SK-N-SH (cell line): ENCODE measurements at regions not wholly inside any gene's neighbourhood (a gene's known extent, or its start where the extent isn't known, plus 50 kb on each side); places are given as distances from the start of the nearest gene placed in this dataset.

Experiments
- CTCF ChIA-PET: fragments of 300-600, 350-600 bp; formaldehyde crosslinking; extraction: SDS; loops from one replicate; lab custom pipeline; 2021; lab: Yijun Ruan, JAX
- POLR2A ChIA-PET: fragments of 350-600 bp; sonication (Branson Sonifier 250); formaldehyde crosslinking; extraction: SDS; loops from one replicate; lab custom pipeline; 2020; ENCODE audit warnings: antibody characterized with exemption, inconsistent platforms; lab: Yijun Ruan, JAX
- DNase-seq: peaks from one replicate; pipeline ENCODE4 v3.0.0; 2012
- H2AFZ ChIP-seq: fragments of 200-600 bp; sonication (generic); 2 replicates; pipeline ENCODE4 v1.8.1; 2016; ENCODE audit warnings: antibody characterized with exemption, mild to moderate bottlenecking, low read depth
- H3F3A ChIP-seq: fragments of 200-600 bp; sonication (generic); replicated peaks from 2 replicates; pipeline ENCODE3; 2016; ENCODE audit warnings: antibody characterized with exemption, mild to moderate bottlenecking; ENCODE audit not compliant: insufficient read depth
- H3K27ac ChIP-seq, 2 experiments: fragments of 200-500 bp in 1 of 2; fragments of 200-600 bp in 1 of 2; sonication (Bioruptor generic) in 1 of 2; sonication (generic), shearing (Covaris generic) in 1 of 2; 2 replicates each; pipeline versions ENCODE4 v1.5.1 to v1.6.1; 2014 to 2016; ENCODE audit warnings: low read depth in 2 of 2, inconsistent platforms in 1 of 2, low read length in 1 of 2, mild to moderate bottlenecking in 1 of 2, mixed read lengths in 1 of 2
- H3K27me3 ChIP-seq: fragments of 200-600 bp; sonication (generic), shearing (Covaris generic); 2 replicates; pipeline ENCODE4 v1.6.1; 2016; ENCODE audit warnings: mixed run types; ENCODE audit not compliant: insufficient read depth
- H3K36me3 ChIP-seq, 2 experiments: fragments of 200-500 bp in 1 of 2; fragments of 200-600 bp in 1 of 2; sonication (Bioruptor generic) in 1 of 2; sonication (generic) in 1 of 2; replicated peaks in 1 of 2; 2 replicates each; pipeline versions ENCODE3 to v1.5.1; 2014 to 2016; ENCODE audit warnings: low read length in 1 of 2, mild to moderate bottlenecking in 1 of 2; ENCODE audit not compliant: insufficient read depth in 2 of 2, control insufficient read depth in 1 of 2
- H3K4me1 ChIP-seq, 2 experiments: fragments of 200-500 bp in 1 of 2; fragments of 200-600 bp in 1 of 2; sonication (Bioruptor generic) in 1 of 2; sonication (generic), shearing (Covaris generic) in 1 of 2; 2 replicates each; pipeline versions ENCODE4 v1.5.1 to v1.6.1; 2014 to 2016; ENCODE audit warnings: low read depth in 1 of 2, low read length in 1 of 2, mixed run types in 1 of 2; ENCODE audit not compliant: insufficient read depth in 2 of 2, control insufficient read depth in 1 of 2
- H3K4me2 ChIP-seq: fragments of 200-600 bp; sonication (generic), shearing (Covaris generic); 2 replicates; pipeline ENCODE4 v1.6.1; 2017; ENCODE audit warnings: mixed run types
- H3K4me3 ChIP-seq, 2 experiments: fragments of 200-500 bp in 1 of 2; fragments of 200-600 bp in 1 of 2; sonication (Bioruptor generic) in 1 of 2; sonication (generic), shearing (Covaris generic) in 1 of 2; 2 replicates each; pipeline versions ENCODE4 v1.5.1 to v1.8.1; 2014 to 2016; ENCODE audit warnings: low read depth in 2 of 2, inconsistent platforms in 1 of 2, low read length in 1 of 2, mild to moderate bottlenecking in 1 of 2, mixed read lengths in 1 of 2, moderate library complexity in 1 of 2
- H3K79me2 ChIP-seq: fragments of 200-600 bp; sonication (generic); 2 replicates; pipeline ENCODE4 v1.8.1; 2017; ENCODE audit warnings: mild to moderate bottlenecking; ENCODE audit not compliant: insufficient read depth
- H3K9ac ChIP-seq: fragments of 200-600 bp; sonication (generic); 2 replicates; pipeline ENCODE4 v1.6.1; 2017; ENCODE audit warnings: mixed run types
- H3K9me2 ChIP-seq: fragments of 200-600 bp; sonication (generic); 2 replicates; pipeline ENCODE4 v1.6.1; 2017; ENCODE audit warnings: mixed run types
- H3K9me3 ChIP-seq: fragments of 200-600 bp; sonication (generic); 2 replicates; pipeline ENCODE4 v1.6.1; 2017; ENCODE audit warnings: mixed run types, mild to moderate bottlenecking, moderate library complexity
- H4K20me1 ChIP-seq: fragments of 200-600 bp; sonication (generic); 2 replicates; pipeline ENCODE4 v1.6.1; 2017; ENCODE audit warnings: mild to moderate bottlenecking, mixed run types; ENCODE audit not compliant: insufficient read depth
- ELF1 ChIP-seq: IDR thresholded peaks from 2 replicates; pipeline ENCODE4 v1.4.0; 2012
- EP300 ChIP-seq, 2 experiments: IDR thresholded peaks; 2 replicates each; pipeline versions ENCODE4 v1.4.0 to v1.6.1; 2012; ENCODE audit warnings: borderline replicate concordance in 1 of 2, low read depth in 1 of 2, low read length in 1 of 2
- FOXJ3 ChIP-seq: sonication (generic); formaldehyde crosslinking; IDR thresholded peaks from 2 replicates; pipeline ENCODE4 v1.5.1; 2020; ENCODE audit warnings: mild to moderate bottlenecking, missing genetic modification reagents
- FOXM1 ChIP-seq: IDR thresholded peaks from 2 replicates; pipeline ENCODE4 v1.4.0; 2012; ENCODE audit warnings: low read depth, mild to moderate bottlenecking
- GATA2 ChIP-seq: sonication (generic); formaldehyde crosslinking; IDR thresholded peaks from 2 replicates; pipeline ENCODE4 v1.5.0; 2020; ENCODE audit warnings: mild to moderate bottlenecking, missing genetic modification reagents
- JUND ChIP-seq: IDR thresholded peaks from 2 replicates; pipeline ENCODE4 v1.4.0; 2012
- MXI1 ChIP-seq: IDR thresholded peaks from 2 replicates; pipeline ENCODE4 v1.6.1; 2012; ENCODE audit warnings: mild to moderate bottlenecking, low read depth, low read length, improper control_type of control experiment
- NFIC ChIP-seq: IDR thresholded peaks from 2 replicates; pipeline ENCODE4 v1.4.0; 2012; ENCODE audit warnings: borderline replicate concordance
- POLR2AphosphoS5 ChIP-seq: IDR thresholded peaks from 2 replicates; pipeline ENCODE4 v1.6.1; 2012; ENCODE audit warnings: low read depth, low read length
- RAD21 ChIP-seq: IDR thresholded peaks from 2 replicates; pipeline ENCODE4 v1.6.1; 2012; ENCODE audit warnings: mild to moderate bottlenecking, low read length
- RCOR1 ChIP-seq: fragments of 150-350 bp; IDR thresholded peaks from 2 replicates; pipeline ENCODE4 v1.6.1; 2017; ENCODE audit warnings: antibody characterized with exemption, low read length
- RFX5 ChIP-seq: IDR thresholded peaks from 2 replicates; pipeline ENCODE4 v1.6.1; 2012; ENCODE audit warnings: mild to moderate bottlenecking, improper control_type of control experiment, low read length
- SIN3A ChIP-seq: IDR thresholded peaks from 2 replicates; pipeline ENCODE4 v1.6.1; 2012; ENCODE audit warnings: low read depth, mild to moderate bottlenecking, low read length, moderate library complexity, borderline replicate concordance
- SMC3 ChIP-seq: IDR thresholded peaks from 2 replicates; pipeline ENCODE4 v1.6.1; 2012; ENCODE audit warnings: low read depth, low read length, improper control_type of control experiment
- TCF12 ChIP-seq: IDR thresholded peaks from 2 replicates; pipeline ENCODE4 v1.4.0; 2012
- TEAD4 ChIP-seq: IDR thresholded peaks from 2 replicates; pipeline ENCODE4 v1.4.0; 2012; ENCODE audit warnings: mild to moderate bottlenecking, borderline replicate concordance; ENCODE audit not compliant: insufficient read depth
- YY1 ChIP-seq: IDR thresholded peaks from 2 replicates; pipeline ENCODE4 v1.4.0; 2012; ENCODE audit warnings: low read depth, mild to moderate bottlenecking
- WGBS: methylation state at CpG from one replicate; pipeline ENCODE4 v1.1.6; 2017; ENCODE audit warnings: low lambda C conversion rate; 5-methylcytosine and 5-hydroxymethylcytosine counted together
- TF ChIP-seq, protein P1 (sequence below): IDR thresholded peaks from 2 replicates; pipeline ENCODE4; 2012
- TF ChIP-seq, protein P2 (sequence below): IDR thresholded peaks from 2 replicates; pipeline ENCODE4 v1.4.0; 2012; ENCODE audit warnings: low read depth, borderline replicate concordance
- TF ChIP-seq, protein P3 (sequence below): IDR thresholded peaks from 2 replicates; pipeline ENCODE4 v1.4.0; 2012; ENCODE audit warnings: low read depth
- TF ChIP-seq, protein P4 (sequence below): IDR thresholded peaks from 2 replicates; pipeline ENCODE4 v1.6.1; 2012; ENCODE audit warnings: mild to moderate bottlenecking, low read depth, low read length, moderate library complexity
- TF ChIP-seq, protein P5 (sequence below): IDR thresholded peaks from 2 replicates; pipeline ENCODE4 v1.4.0; 2012; ENCODE audit warnings: low read depth, borderline replicate concordance

DNA sequence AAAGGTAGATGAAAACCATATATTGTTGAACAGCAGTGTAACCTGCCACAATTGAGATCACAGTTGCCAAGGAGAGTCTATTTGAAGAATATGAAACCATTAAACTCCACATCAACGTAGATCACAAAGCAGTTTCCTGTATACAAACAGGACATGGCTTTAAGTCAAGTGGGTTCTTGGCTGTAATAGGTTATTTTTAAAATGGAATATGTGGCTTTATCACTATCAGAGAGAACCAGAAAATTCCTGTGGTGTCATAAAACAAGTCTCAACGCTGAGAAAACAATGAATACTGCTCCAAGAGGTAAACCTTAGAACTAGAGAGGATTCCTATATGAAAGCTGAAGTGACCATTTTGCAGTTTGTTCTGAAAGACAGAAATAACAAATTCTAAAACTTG lies 999.7 kb downstream of the CDH11 start:
- CTCF ChIA-PET = no interaction called here
- Histone ChIP-seq H3K27ac (no peak overlapping the region), H4K20me1 (no peaks in the 10 kb centered on the region), H3K4me2 (no peak overlapping the region), H2AFZ (no peak overlapping the region), H3K9me3 (no peaks in the 10 kb centered on the region), H3K4me3 (no peak overlapping the region), H3K4me1 (no peaks in the 10 kb centered on the region), H3K9me2 (no peaks in the 10 kb centered on the region), H3F3A (no peaks in the 10 kb centered on the region), H3K9ac (no peak overlapping the region), H3K79me2 (no peaks in the 10 kb centered on the region), H3K27me3 (no peaks in the 10 kb centered on the region), H3K36me3 (no peaks in the 10 kb centered on the region)
- WGBS = 66% methylated on average over 2 of the region's 2 CpGs
- POLR2A ChIA-PET = no interaction called here
- no peak for DNase-seq
- TF ChIP-seq, protein P1, sequence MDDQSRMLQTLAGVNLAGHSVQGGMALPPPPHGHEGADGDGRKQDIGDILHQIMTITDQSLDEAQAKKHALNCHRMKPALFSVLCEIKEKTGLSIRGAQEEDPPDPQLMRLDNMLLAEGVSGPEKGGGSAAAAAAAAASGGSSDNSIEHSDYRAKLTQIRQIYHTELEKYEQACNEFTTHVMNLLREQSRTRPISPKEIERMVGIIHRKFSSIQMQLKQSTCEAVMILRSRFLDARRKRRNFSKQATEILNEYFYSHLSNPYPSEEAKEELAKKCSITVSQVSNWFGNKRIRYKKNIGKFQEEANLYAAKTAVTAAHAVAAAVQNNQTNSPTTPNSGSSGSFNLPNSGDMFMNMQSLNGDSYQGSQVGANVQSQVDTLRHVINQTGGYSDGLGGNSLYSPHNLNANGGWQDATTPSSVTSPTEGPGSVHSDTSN = no peak
- no peak for TF ChIP-seq FOXM1
- TF ChIP-seq, protein P2, sequence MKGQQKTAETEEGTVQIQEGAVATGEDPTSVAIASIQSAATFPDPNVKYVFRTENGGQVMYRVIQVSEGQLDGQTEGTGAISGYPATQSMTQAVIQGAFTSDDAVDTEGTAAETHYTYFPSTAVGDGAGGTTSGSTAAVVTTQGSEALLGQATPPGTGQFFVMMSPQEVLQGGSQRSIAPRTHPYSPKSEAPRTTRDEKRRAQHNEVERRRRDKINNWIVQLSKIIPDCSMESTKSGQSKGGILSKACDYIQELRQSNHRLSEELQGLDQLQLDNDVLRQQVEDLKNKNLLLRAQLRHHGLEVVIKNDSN = no peak
- TF ChIP-seq MXI1 = no peak
- no peak for TF ChIP-seq GATA2 (CRISPR knock-in tag)
- no peak for TF ChIP-seq NFIC
- no peak for TF ChIP-seq ELF1
- no peak for TF ChIP-seq POLR2AphosphoS5
- no peak for TF ChIP-seq RFX5
- TF ChIP-seq JUND = no peak
- TF ChIP-seq TCF12 = no peak
- no peak for TF ChIP-seq EP300 (IDR thresholded peaks at IDR 0.05; ENCODE audit: borderline replicate concordance in 1 of 2, low read depth in 1 of 2, low read length in 1 of 2)
- TF ChIP-seq YY1 = no peak
- TF ChIP-seq, protein P3, sequence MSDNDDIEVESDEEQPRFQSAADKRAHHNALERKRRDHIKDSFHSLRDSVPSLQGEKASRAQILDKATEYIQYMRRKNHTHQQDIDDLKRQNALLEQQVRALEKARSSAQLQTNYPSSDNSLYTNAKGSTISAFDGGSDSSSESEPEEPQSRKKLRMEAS = no peak
- no peak for TF ChIP-seq SIN3A
- no peak for TF ChIP-seq RCOR1

DNA sequence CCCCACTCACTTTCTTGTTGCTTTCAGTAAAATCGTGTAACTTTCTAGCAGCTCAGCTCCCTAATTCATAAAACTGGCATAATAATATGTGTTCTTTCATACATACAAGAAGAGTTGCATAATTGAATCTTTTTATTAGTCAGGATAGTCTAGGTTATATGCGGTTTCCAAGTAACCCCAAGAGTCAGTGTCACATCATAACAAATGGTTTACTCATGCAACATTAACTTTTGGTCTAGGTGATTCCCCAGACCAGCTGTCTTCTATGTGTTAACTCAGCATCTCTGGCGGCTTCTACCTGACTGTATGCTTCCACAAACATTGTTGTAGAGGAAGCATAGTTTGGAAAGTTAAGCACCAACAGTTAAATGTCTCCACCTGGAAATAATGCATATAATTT lies 1000.4 kb downstream of the CDH11 start:
- H3K27me3 ChIP-seq = no peaks in the 10 kb centered on the region
- H3K4me3 ChIP-seq = no peak overlapping the region
- ChIA-PET POLR2A (no interaction called here), CTCF (interaction anchor here (1.5 kb wide), 1 partner anchor 33 kb away, joined by 4 read pairs; no protein-coding TSS in a partner anchor)
- no peaks in the 10 kb centered on the region for H3F3A ChIP-seq
- H3K4me1 ChIP-seq = no peaks in the 10 kb centered on the region
- no peaks in the 10 kb centered on the region for H4K20me1 ChIP-seq
- no peak for TF ChIP-seq RAD21
- TF ChIP-seq, protein P4, sequence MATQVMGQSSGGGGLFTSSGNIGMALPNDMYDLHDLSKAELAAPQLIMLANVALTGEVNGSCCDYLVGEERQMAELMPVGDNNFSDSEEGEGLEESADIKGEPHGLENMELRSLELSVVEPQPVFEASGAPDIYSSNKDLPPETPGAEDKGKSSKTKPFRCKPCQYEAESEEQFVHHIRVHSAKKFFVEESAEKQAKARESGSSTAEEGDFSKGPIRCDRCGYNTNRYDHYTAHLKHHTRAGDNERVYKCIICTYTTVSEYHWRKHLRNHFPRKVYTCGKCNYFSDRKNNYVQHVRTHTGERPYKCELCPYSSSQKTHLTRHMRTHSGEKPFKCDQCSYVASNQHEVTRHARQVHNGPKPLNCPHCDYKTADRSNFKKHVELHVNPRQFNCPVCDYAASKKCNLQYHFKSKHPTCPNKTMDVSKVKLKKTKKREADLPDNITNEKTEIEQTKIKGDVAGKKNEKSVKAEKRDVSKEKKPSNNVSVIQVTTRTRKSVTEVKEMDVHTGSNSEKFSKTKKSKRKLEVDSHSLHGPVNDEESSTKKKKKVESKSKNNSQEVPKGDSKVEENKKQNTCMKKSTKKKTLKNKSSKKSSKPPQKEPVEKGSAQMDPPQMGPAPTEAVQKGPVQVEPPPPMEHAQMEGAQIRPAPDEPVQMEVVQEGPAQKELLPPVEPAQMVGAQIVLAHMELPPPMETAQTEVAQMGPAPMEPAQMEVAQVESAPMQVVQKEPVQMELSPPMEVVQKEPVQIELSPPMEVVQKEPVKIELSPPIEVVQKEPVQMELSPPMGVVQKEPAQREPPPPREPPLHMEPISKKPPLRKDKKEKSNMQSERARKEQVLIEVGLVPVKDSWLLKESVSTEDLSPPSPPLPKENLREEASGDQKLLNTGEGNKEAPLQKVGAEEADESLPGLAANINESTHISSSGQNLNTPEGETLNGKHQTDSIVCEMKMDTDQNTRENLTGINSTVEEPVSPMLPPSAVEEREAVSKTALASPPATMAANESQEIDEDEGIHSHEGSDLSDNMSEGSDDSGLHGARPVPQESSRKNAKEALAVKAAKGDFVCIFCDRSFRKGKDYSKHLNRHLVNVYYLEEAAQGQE = no peak
- no peak for TF ChIP-seq TCF12
- TF ChIP-seq YY1 = no peak
- TF ChIP-seq SMC3 = no peak
- no peak for TF ChIP-seq FOXM1
- TF ChIP-seq FOXJ3 (CRISPR knock-in tag) = no peak
- no peak for TF ChIP-seq TEAD4
- TF ChIP-seq, protein P5, sequence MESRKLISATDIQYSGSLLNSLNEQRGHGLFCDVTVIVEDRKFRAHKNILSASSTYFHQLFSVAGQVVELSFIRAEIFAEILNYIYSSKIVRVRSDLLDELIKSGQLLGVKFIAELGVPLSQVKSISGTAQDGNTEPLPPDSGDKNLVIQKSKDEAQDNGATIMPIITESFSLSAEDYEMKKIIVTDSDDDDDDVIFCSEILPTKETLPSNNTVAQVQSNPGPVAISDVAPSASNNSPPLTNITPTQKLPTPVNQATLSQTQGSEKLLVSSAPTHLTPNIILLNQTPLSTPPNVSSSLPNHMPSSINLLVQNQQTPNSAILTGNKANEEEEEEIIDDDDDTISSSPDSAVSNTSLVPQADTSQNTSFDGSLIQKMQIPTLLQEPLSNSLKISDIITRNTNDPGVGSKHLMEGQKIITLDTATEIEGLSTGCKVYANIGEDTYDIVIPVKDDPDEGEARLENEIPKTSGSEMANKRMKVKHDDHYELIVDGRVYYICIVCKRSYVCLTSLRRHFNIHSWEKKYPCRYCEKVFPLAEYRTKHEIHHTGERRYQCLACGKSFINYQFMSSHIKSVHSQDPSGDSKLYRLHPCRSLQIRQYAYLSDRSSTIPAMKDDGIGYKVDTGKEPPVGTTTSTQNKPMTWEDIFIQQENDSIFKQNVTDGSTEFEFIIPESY = no peak
- TF ChIP-seq MXI1 = no peak
- no peaks in the 10 kb centered on the region for H3K79me2 ChIP-seq
- H3K4me2 ChIP-seq = no peak overlapping the region
- H3K9me3 ChIP-seq = no peaks in the 10 kb centered on the region
- no peak overlapping the region for H3K27ac ChIP-seq
- 72% methylated on average over 3 of the region's 3 CpGs for WGBS
- H3K9me2 ChIP-seq = no peaks in the 10 kb centered on the region
- H3K36me3 ChIP-seq = no peaks in the 10 kb centered on the region
- H2AFZ ChIP-seq = peak overlapping the region; percentile 16; the same call in 1 of the 2 replicates
- no peak for DNase-seq
- H3K9ac ChIP-seq = no peak overlapping the region
